ENCODE measurements at regions not wholly inside any gene's neighbourhood (a gene's known extent, or its start where the extent isn't known, plus 50 kb on each side); places are given as distances from the start of the nearest gene placed in this dataset.

DNA sequence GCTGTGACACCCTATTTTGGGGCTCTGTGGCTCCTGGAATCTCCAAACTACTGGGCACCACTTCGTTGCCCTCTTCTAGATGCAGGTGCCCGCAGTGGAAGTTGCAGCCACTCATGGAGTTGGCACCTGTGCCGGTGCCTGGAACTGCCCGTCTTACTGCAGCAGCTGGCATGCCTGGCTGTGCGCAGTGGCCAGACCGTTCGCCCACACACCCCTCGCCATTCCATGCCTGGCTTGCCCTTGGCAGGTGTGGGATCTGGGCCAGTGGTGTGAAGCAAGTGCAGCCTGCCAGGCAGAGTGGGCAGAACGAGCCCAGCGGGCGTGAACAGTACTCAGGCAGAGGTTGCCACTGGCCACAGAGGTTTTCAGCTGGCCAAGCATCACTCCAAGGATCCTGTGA, 1286.7 kb downstream of the ROBO1 start:
- no peaks in the 10 kb centered on the region for H3K9me2 ChIP-seq (ENCODE audit: insufficient read depth, low read length)
- H3K4me2 ChIP-seq (ENCODE audit: low read length), result no peak overlapping the region
- H3K4me3 ChIP-seq (ENCODE audit: low read depth, low read length, poor library complexity, severe bottlenecking), result no peak overlapping the region
- no peak overlapping the region for H2AFZ ChIP-seq (ENCODE audit: low read length)
- no TSS peak for BruUV-seq (replicated peaks)
- H3K36me3 ChIP-seq (ENCODE audit: insufficient read depth, low read length), result no peaks in the 10 kb centered on the region
- no peak for DNase-seq (ENCODE audit: low spot score)
- H3K79me2 ChIP-seq (ENCODE audit: insufficient read depth, low read depth, low read length), result no peaks in the 10 kb centered on the region
- ChIA-PET CTCF (ENCODE audit: unreplicated experiment) (no interaction called here), POLR2A (no interaction called here)
- intact Hi-C loops (cut with micrococcal nuclease; ENCODE audit: unreplicated experiment), result no loop called here
- no peak for TF ChIP-seq EZH2phosphoT487 (IDR thresholded peaks at IDR 0.05; ENCODE audit: borderline replicate concordance, low read depth, low read length)
- no peak for TF ChIP-seq CTCF (conservative IDR thresholded peaks at IDR 0.05; ENCODE audit: low read length)
- H3K27ac ChIP-seq (ENCODE audit: low read depth, low read length, poor library complexity, severe bottlenecking), result no peak overlapping the region
- H3K9me3 ChIP-seq (ENCODE audit: low read length), result peaks cover 1% of the 10 kb centered on the region; the same call in 1 of the 2 replicates
- H3K4me1 ChIP-seq (ENCODE audit: insufficient read depth, low read length, poor library complexity, severe bottlenecking), result no peaks in the 10 kb centered on the region
- no peaks in the 10 kb centered on the region for H4K20me1 ChIP-seq (ENCODE audit: insufficient read depth, low read length)

DNA sequence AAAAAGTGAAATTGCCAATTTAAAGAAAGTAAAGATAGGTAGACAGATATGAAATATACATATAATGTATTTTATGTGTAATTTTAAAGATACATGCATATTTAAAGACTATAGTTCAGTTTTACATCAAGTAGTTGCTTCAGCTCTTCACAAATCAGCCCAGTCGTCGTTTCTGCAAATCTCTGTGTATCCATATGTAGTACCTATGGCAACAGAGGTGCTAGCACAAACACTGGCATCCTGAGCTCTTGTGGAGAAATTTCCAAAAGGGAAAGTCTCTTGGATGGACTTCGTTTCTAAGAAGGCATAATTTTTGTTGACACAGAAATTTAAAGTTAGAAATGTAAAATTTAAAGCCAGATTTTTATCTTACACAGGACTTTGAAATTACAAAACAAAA, 1284.7 kb downstream of the ROBO1 start:
- Histone ChIP-seq H2AFZ (ENCODE audit: low read length) (no peak overlapping the region), H3K4me2 (ENCODE audit: low read length) (no peak overlapping the region), H3K4me1 (ENCODE audit: insufficient read depth, low read length, poor library complexity, severe bottlenecking) (no peaks in the 10 kb centered on the region), H3K79me2 (ENCODE audit: insufficient read depth, low read depth, low read length) (no peaks in the 10 kb centered on the region), H4K20me1 (ENCODE audit: insufficient read depth, low read length) (no peaks in the 10 kb centered on the region), H3K27ac (ENCODE audit: low read depth, low read length, poor library complexity, severe bottlenecking) (no peak overlapping the region), H3K36me3 (ENCODE audit: insufficient read depth, low read length) (no peaks in the 10 kb centered on the region), H3K9me2 (ENCODE audit: insufficient read depth, low read length) (no peaks in the 10 kb centered on the region), H3K9me3 (ENCODE audit: low read length) (peaks cover 3% of the 10 kb centered on the region; the same call in 1 of the 2 replicates), H3K4me3 (ENCODE audit: low read depth, low read length, poor library complexity, severe bottlenecking) (no peak overlapping the region)
- intact Hi-C loops (cut with micrococcal nuclease; ENCODE audit: unreplicated experiment), result no loop called here
- DNase-seq (ENCODE audit: low spot score), result no peak
- ChIA-PET CTCF (ENCODE audit: unreplicated experiment) (no interaction called here), POLR2A (interaction anchor here (0.7 to 1.0 kb wide), 3 partner anchors 12 to 107 kb away, joined by 3 read pairs; no protein-coding TSS in a partner anchor)
- TF ChIP-seq EZH2phosphoT487 (IDR thresholded peaks at IDR 0.05; ENCODE audit: borderline replicate concordance, low read depth, low read length) (no peak), CTCF (conservative IDR thresholded peaks at IDR 0.05; ENCODE audit: low read length) (no peak)
- no TSS peak for BruUV-seq (replicated peaks)

DNA sequence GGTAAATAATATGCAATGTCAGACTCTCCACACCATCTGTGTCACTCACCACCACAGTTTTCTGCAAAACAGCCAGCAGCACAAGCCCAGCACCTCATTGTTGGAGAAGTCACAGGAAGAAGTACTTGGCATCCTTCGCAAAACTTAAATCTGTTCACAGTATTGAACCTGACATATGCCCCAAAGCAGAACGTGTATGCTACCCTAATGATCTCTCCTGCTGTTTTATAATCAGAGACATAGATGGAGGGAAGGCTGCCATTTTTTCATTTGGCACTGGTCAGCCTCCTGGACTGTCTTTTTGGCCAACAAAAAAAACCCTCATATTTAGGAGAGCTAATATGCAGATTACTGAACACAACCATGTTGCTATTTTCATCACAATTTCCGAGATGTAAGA, 1272.9 kb downstream of the ROBO1 start:
- H3K27ac ChIP-seq (ENCODE audit: low read depth, low read length, poor library complexity, severe bottlenecking), result no peak overlapping the region
- POLR2A ChIA-PET, result interaction anchor here (0.7 kb wide), 1 partner anchor 510 kb away, joined by 3 read pairs; no protein-coding TSS in a partner anchor
- H2AFZ ChIP-seq (ENCODE audit: low read length), result no peak overlapping the region
- CTCF ChIA-PET (ENCODE audit: unreplicated experiment), result no interaction called here
- intact Hi-C loops (cut with micrococcal nuclease; ENCODE audit: unreplicated experiment), result no loop called here
- no peaks in the 10 kb centered on the region for H3K79me2 ChIP-seq (ENCODE audit: insufficient read depth, low read depth, low read length)
- H3K4me2 ChIP-seq (ENCODE audit: low read length), result no peak overlapping the region
- TF ChIP-seq EZH2phosphoT487 (IDR thresholded peaks at IDR 0.05; ENCODE audit: borderline replicate concordance, low read depth, low read length) (no peak), CTCF (conservative IDR thresholded peaks at IDR 0.05; ENCODE audit: low read length) (no peak)
- no peaks in the 10 kb centered on the region for H3K9me2 ChIP-seq (ENCODE audit: insufficient read depth, low read length)
- no peaks in the 10 kb centered on the region for H3K36me3 ChIP-seq (ENCODE audit: insufficient read depth, low read length)
- no peaks in the 10 kb centered on the region for H3K9me3 ChIP-seq (ENCODE audit: low read length)
- BruUV-seq (replicated peaks), result no TSS peak
- H3K4me3 ChIP-seq (ENCODE audit: low read depth, low read length, poor library complexity, severe bottlenecking), result no peak overlapping the region
- no peaks in the 10 kb centered on the region for H3K4me1 ChIP-seq (ENCODE audit: insufficient read depth, low read length, poor library complexity, severe bottlenecking)
- no peaks in the 10 kb centered on the region for H4K20me1 ChIP-seq (ENCODE audit: insufficient read depth, low read length)
- no peak for DNase-seq (ENCODE audit: low spot score)
